ENCODE measurements at regions not wholly inside any gene's neighbourhood (a gene's known extent, or its start where the extent isn't known, plus 50 kb on each side); places are given as distances from the start of the nearest gene placed in this dataset.

- H3K4me3 Mint-ChIP-seq = no peak overlapping the region
- WGBS, 2 experiments (ENCODE audit: insufficient coverage in 1 of 2, insufficient read length in 1 of 2) = 89 to 90% methylated on average over 1 of the region's 1 CpG
- H3K27ac Mint-ChIP-seq = no peak overlapping the region
- H3K27me3 Mint-ChIP-seq (ENCODE audit: insufficient read depth) = no peaks in the 10 kb centered on the region
- Histone ChIP-seq H3K9me3 (ENCODE audit: control insufficient read depth, low read length) (peaks cover 7% of the 10 kb centered on the region), H3K4me1 (ENCODE audit: control insufficient read depth, insufficient read depth, low read length) (no peaks in the 10 kb centered on the region), H3K36me3 (ENCODE audit: control insufficient read depth, insufficient read depth, low read length) (no peaks in the 10 kb centered on the region), H3K27me3 (ENCODE audit: control insufficient read depth, insufficient read depth, low read length, poor library complexity, severe bottlenecking) (no peaks in the 10 kb centered on the region), H3K4me3 (ENCODE audit: low read length) (no peak overlapping the region), H3K9ac (ENCODE audit: extremely low read depth, low read length, poor library complexity, severe bottlenecking) (no peak overlapping the region), H3K27ac (ENCODE audit: low read depth, low read length) (no peak overlapping the region)
- peaks cover 1% of the 10 kb centered on the region for H3K9me3 Mint-ChIP-seq
- TF ChIP-seq CTCF (conservative IDR thresholded peaks at IDR 0.05) = no peak
- no peaks in the 10 kb centered on the region for H3K4me1 Mint-ChIP-seq
- no peak for DNase-seq
- no peaks in the 10 kb centered on the region for H3K36me3 Mint-ChIP-seq (ENCODE audit: low read depth)
Measured at GRCh38 chr6:139790527-139790926, 416.1 kb upstream of the CITED2 start.

GRCh38 chr6:139784222-139784769 is 409.8 kb upstream of the CITED2 start:
- H3K4me3 ChIP-seq (ENCODE audit: low read length) = no peak overlapping the region
- Mint-ChIP-seq H3K36me3 (ENCODE audit: low read depth) (no peaks in the 10 kb centered on the region), H3K27ac (no peak overlapping the region), H3K4me1 (no peaks in the 10 kb centered on the region), H3K9me3 (peaks cover 15% of the 10 kb centered on the region), H3K27me3 (ENCODE audit: insufficient read depth) (no peaks in the 10 kb centered on the region), H3K4me3 (no peak overlapping the region)
- peaks cover 17% of the 10 kb centered on the region for H3K9me3 ChIP-seq (ENCODE audit: control insufficient read depth, low read length)
- H3K27me3 ChIP-seq (ENCODE audit: control insufficient read depth, insufficient read depth, low read length, poor library complexity, severe bottlenecking) = no peaks in the 10 kb centered on the region
- no peak for DNase-seq
- H3K27ac ChIP-seq (ENCODE audit: low read depth, low read length) = no peak overlapping the region
- no peak for TF ChIP-seq CTCF (conservative IDR thresholded peaks at IDR 0.05)
- no peak overlapping the region for H3K9ac ChIP-seq (ENCODE audit: extremely low read depth, low read length, poor library complexity, severe bottlenecking)
- H3K36me3 ChIP-seq (ENCODE audit: control insufficient read depth, insufficient read depth, low read length) = no peaks in the 10 kb centered on the region
- H3K4me1 ChIP-seq (ENCODE audit: control insufficient read depth, insufficient read depth, low read length) = no peaks in the 10 kb centered on the region
- 80 to 93% methylated on average over 1 to 2 of the region's 2 CpGs for WGBS, 2 experiments (ENCODE audit: insufficient coverage in 1 of 2, insufficient read length in 1 of 2)

GRCh38 chr6:139779988-139780774 is 405.7 kb upstream of the CITED2 start:
- Mint-ChIP-seq H3K36me3 (ENCODE audit: low read depth) (no peaks in the 10 kb centered on the region), H3K27me3 (ENCODE audit: insufficient read depth) (peaks cover under 1% of the 10 kb centered on the region), H3K4me1 (peaks cover 31% of the 10 kb centered on the region), H3K27ac (no peak overlapping the region), H3K4me3 (no peak overlapping the region), H3K9me3 (peaks cover 14% of the 10 kb centered on the region)
- H3K9ac ChIP-seq (ENCODE audit: extremely low read depth, low read length, poor library complexity, severe bottlenecking) = no peak overlapping the region
- WGBS, 2 experiments (ENCODE audit: insufficient coverage in 1 of 2, insufficient read length in 1 of 2) = 89 to 91% methylated on average over 8 of the region's 8 CpGs
- H3K36me3 ChIP-seq (ENCODE audit: control insufficient read depth, insufficient read depth, low read length) = no peaks in the 10 kb centered on the region
- H3K4me1 ChIP-seq (ENCODE audit: control insufficient read depth, insufficient read depth, low read length) = peaks cover 2% of the 10 kb centered on the region
- H3K9me3 ChIP-seq (ENCODE audit: control insufficient read depth, low read length) = peaks cover 9% of the 10 kb centered on the region
- no peak overlapping the region for H3K27ac ChIP-seq (ENCODE audit: low read depth, low read length)
- TF ChIP-seq CTCF (conservative IDR thresholded peaks at IDR 0.05) = no peak
- no peak for DNase-seq
- H3K27me3 ChIP-seq (ENCODE audit: control insufficient read depth, insufficient read depth, low read length, poor library complexity, severe bottlenecking) = no peaks in the 10 kb centered on the region
- no peak overlapping the region for H3K4me3 ChIP-seq (ENCODE audit: low read length)

Measured in endodermal cell (in vitro differentiated cells).